Smooth muscle cell (in vitro differentiated cells): ENCODE measurements at regions not wholly inside any gene's neighbourhood (a gene's known extent, or its start where the extent isn't known, plus 50 kb on each side); places are given as distances from the start of the nearest gene placed in this dataset.

ENCODE experiments used
- DNase-seq: peaks from one replicate; lab custom pipeline; 2025; ENCODE audit not compliant: unreplicated experiment; lab: John Stamatoyannopoulos, UW
- H2AFZ ChIP-seq: fragments of 200-600 bp; sonication (generic); 2 replicates; pipeline ENCODE4 v1.6.0; 2016; ENCODE audit warnings: antibody characterized with exemption, low read depth, mild to moderate bottlenecking
- H3F3A ChIP-seq: fragments of 200-600 bp; sonication (generic); 2 replicates; pipeline ENCODE4 v1.6.0; 2017; ENCODE audit warnings: antibody characterized with exemption, low read depth
- H3K27ac ChIP-seq: fragments of 200-600 bp; sonication (generic); 2 replicates; pipeline ENCODE4 v1.5.1; 2016; ENCODE audit warnings: low read depth, mild to moderate bottlenecking
- H3K27me3 ChIP-seq: fragments of 200-600 bp; sonication (generic); 2 replicates; pipeline ENCODE4 v1.6.1; 2016; ENCODE audit warnings: low read depth, mild to moderate bottlenecking
- H3K36me3 ChIP-seq: fragments of 200-600 bp; sonication (generic); 2 replicates; pipeline ENCODE4 v1.5.1; 2016; ENCODE audit warnings: low read depth
- H3K4me1 ChIP-seq: fragments of 200-600 bp; sonication (generic); 2 replicates; pipeline ENCODE4 v1.5.1; 2016; ENCODE audit warnings: low read depth
- H3K4me2 ChIP-seq: fragments of 200-600 bp; sonication (generic); 2 replicates; pipeline ENCODE4 v1.6.0; 2016; ENCODE audit warnings: mild to moderate bottlenecking
- H3K4me3 ChIP-seq: fragments of 200-600 bp; sonication (generic); 2 replicates; pipeline ENCODE4 v1.5.1; 2016; ENCODE audit warnings: mild to moderate bottlenecking
- H3K79me2 ChIP-seq: fragments of 200-600 bp; sonication (generic); 2 replicates; pipeline ENCODE4 v1.6.0; 2016; ENCODE audit warnings: low read depth, mild to moderate bottlenecking
- H3K9ac ChIP-seq: fragments of 200-600 bp; sonication (generic); 2 replicates; pipeline ENCODE4 v1.6.0; 2016; ENCODE audit warnings: low read depth
- H3K9me3 ChIP-seq: fragments of 200-600 bp; sonication (generic); replicated peaks from 2 replicates; pipeline ENCODE4 v1.5.1; 2016; ENCODE audit warnings: low read depth
- H4K20me1 ChIP-seq: fragments of 200-600 bp; sonication (generic); 2 replicates; pipeline ENCODE4 v1.6.0; 2016; ENCODE audit warnings: low read depth
- WGBS: methylation state at CpG from one replicate; pipeline ENCODE4 v1.1.7; 2016; ENCODE audit warnings: low lambda C conversion rate; 5-methylcytosine and 5-hydroxymethylcytosine counted together
- TF ChIP-seq, protein P1 (sequence below): fragments of 200-600 bp; sonication (generic); IDR thresholded peaks from 2 replicates; pipeline ENCODE4 v1.5.1; 2017; ENCODE audit warnings: borderline replicate concordance, mild to moderate bottlenecking, antibody characterized with exemption; ENCODE audit not compliant: insufficient read depth, poor library complexity, severe bottlenecking

DNA sequence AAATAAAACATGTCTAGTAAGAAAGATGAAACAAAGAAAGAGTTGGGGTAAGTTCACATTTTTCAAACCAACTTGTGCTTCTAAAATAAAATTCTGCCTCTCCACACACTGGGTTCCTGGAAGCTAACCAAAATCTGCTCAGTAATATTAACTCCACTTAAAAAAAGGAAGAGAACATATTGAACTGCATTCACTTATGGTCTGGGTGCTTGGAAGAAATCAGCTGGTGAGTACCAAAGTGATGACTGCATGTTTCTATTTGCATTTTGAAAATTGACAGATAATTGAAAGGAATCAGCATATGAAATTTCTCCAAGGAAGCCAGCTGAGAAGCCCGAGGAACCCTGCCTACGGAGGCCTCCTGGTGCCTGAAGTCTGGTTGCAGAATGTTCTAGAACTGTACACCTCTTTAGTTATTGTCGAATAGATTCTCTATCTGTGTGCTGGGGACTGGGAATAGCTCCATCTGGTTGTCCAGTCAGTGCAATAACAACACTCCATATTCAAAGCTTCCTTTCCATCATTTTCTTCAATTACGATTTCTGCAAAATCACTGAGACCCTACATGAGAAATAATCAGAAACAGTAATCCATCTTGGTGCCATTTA lies 836.1 kb downstream of the VRK1 start:
- Histone ChIP-seq H3K9me3 (no peaks in the 10 kb centered on the region), H3K4me1 (peaks cover 9% of the 10 kb centered on the region), H2AFZ (no peak overlapping the region), H3K79me2 (no peaks in the 10 kb centered on the region), H3K9ac (no peak overlapping the region), H3K4me2 (no peak overlapping the region), H3K27me3 (peaks cover 34% of the 10 kb centered on the region), H4K20me1 (no peaks in the 10 kb centered on the region), H3F3A (no peaks in the 10 kb centered on the region), H3K4me3 (no peak overlapping the region), H3K27ac (no peak overlapping the region), H3K36me3 (no peaks in the 10 kb centered on the region)
- WGBS = 90% methylated on average over 4 of the region's 4 CpGs
- TF ChIP-seq, protein P1, sequence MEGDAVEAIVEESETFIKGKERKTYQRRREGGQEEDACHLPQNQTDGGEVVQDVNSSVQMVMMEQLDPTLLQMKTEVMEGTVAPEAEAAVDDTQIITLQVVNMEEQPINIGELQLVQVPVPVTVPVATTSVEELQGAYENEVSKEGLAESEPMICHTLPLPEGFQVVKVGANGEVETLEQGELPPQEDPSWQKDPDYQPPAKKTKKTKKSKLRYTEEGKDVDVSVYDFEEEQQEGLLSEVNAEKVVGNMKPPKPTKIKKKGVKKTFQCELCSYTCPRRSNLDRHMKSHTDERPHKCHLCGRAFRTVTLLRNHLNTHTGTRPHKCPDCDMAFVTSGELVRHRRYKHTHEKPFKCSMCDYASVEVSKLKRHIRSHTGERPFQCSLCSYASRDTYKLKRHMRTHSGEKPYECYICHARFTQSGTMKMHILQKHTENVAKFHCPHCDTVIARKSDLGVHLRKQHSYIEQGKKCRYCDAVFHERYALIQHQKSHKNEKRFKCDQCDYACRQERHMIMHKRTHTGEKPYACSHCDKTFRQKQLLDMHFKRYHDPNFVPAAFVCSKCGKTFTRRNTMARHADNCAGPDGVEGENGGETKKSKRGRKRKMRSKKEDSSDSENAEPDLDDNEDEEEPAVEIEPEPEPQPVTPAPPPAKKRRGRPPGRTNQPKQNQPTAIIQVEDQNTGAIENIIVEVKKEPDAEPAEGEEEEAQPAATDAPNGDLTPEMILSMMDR = no peak
- DNase-seq = no peak

GRCh38 chr14:97634751-97635150 lies 837.6 kb downstream of the VRK1 start:
- H3K9me3 ChIP-seq = no peaks in the 10 kb centered on the region
- no peak overlapping the region for H3K4me2 ChIP-seq
- no peak overlapping the region for H3K9ac ChIP-seq
- peaks cover 9% of the 10 kb centered on the region for H3K4me1 ChIP-seq
- TF ChIP-seq, protein P1 = no peak
- peaks cover 35% of the 10 kb centered on the region for H3K27me3 ChIP-seq
- H3K36me3 ChIP-seq = no peaks in the 10 kb centered on the region
- no peak overlapping the region for H3K27ac ChIP-seq
- H3F3A ChIP-seq = no peaks in the 10 kb centered on the region
- no peak overlapping the region for H2AFZ ChIP-seq
- DNase-seq = no peak
- WGBS = 50% methylated on average over 13 of the region's 13 CpGs
- no peaks in the 10 kb centered on the region for H3K79me2 ChIP-seq
- no peaks in the 10 kb centered on the region for H4K20me1 ChIP-seq
- H3K4me3 ChIP-seq = no peak overlapping the region

- Histone ChIP-seq H3K4me1 (peaks cover 9% of the 10 kb centered on the region), H3K4me2 (no peak overlapping the region), H3K9me3 (no peaks in the 10 kb centered on the region), H3K79me2 (no peaks in the 10 kb centered on the region), H3K9ac (no peak overlapping the region), H4K20me1 (no peaks in the 10 kb centered on the region), H2AFZ (no peak overlapping the region), H3K27ac (no peak overlapping the region), H3K27me3 (peaks cover 27% of the 10 kb centered on the region), H3F3A (no peaks in the 10 kb centered on the region), H3K36me3 (no peaks in the 10 kb centered on the region), H3K4me3 (no peak overlapping the region)
- TF ChIP-seq, protein P1 = no peak
- no peak for DNase-seq
- 51% methylated on average over 3 of the region's 3 CpGs for WGBS
Observed at GRCh38 chr14:97638864-97639263, 841.7 kb downstream of the VRK1 start.

DNA sequence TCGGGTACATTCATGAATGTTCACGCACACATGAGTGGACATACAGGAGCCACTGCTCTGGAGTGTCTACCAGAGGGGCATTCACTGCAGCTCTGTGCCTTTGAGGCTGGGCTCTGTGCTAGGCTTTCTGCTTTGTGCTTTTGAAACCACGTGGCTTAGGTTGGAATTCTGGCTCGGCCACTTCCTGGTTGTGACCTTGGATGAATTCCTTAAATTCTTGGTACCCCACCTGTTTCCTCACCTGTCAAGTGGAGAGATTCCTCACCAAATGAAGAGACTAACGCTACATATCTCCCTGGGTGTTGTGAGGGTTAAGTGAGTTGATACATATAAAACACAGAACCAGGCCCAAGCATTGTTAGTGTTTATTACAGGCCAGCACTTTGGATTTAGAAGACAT lies 842.8 kb downstream of the VRK1 start:
- Histone ChIP-seq H3K4me1 (no peaks in the 10 kb centered on the region), H3K27ac (no peak overlapping the region)
- 64% methylated on average over 5 of the region's 5 CpGs for WGBS

More for the DNA sequence above, 842.8 kb downstream of the VRK1 start:
- no peak overlapping the region for H3K4me3 ChIP-seq
- H3K79me2 ChIP-seq = no peaks in the 10 kb centered on the region
- no peak overlapping the region for H3K9ac ChIP-seq
- peaks cover 20% of the 10 kb centered on the region for H3K27me3 ChIP-seq
- no peaks in the 10 kb centered on the region for H3F3A ChIP-seq
- no peaks in the 10 kb centered on the region for H3K9me3 ChIP-seq
- H4K20me1 ChIP-seq = no peaks in the 10 kb centered on the region
- no peak overlapping the region for H2AFZ ChIP-seq
- no peak overlapping the region for H3K4me2 ChIP-seq
- TF ChIP-seq, protein P1 = no peak
- DNase-seq = no peak
- no peaks in the 10 kb centered on the region for H3K36me3 ChIP-seq
